DOHH2 (cell line): ENCODE measurements at regions not wholly inside any gene's neighbourhood (a gene's known extent, or its start where the extent isn't known, plus 50 kb on each side); places are given as distances from the start of the nearest gene placed in this dataset.

Experiments used
- H3F3A ChIP-seq: fragments of 200-600 bp; sonication (generic), shearing (Covaris generic); 2 replicates; pipeline ENCODE4 v1.6.0; 2016; ENCODE audit warnings: antibody characterized with exemption, mild to moderate bottlenecking; ENCODE audit not compliant: control insufficient read depth, insufficient read depth
- H3K27ac ChIP-seq: fragments of 200-600 bp; sonication (generic); 2 replicates; pipeline ENCODE4 v1.5.1; 2014; ENCODE audit warnings: low read depth, mild to moderate bottlenecking, low read length, moderate library complexity
- H3K27me3 ChIP-seq: fragments of 200-600 bp; sonication (generic); 2 replicates; pipeline ENCODE4 v1.6.1; 2014; ENCODE audit warnings: mild to moderate bottlenecking, low read length, mixed read lengths; ENCODE audit not compliant: control insufficient read depth
- H3K36me3 ChIP-seq: fragments of 200-600 bp; sonication (generic); 2 replicates; pipeline ENCODE4 v1.6.1; 2014; ENCODE audit warnings: mild to moderate bottlenecking, low read length, moderate library complexity, mixed read lengths; ENCODE audit not compliant: control insufficient read depth
- H3K4me1 ChIP-seq: fragments of 200-600 bp; sonication (generic); 2 replicates; pipeline ENCODE4 v1.6.1; 2014; ENCODE audit warnings: mild to moderate bottlenecking, low read length, mixed read lengths; ENCODE audit not compliant: control insufficient read depth
- H3K4me2 ChIP-seq: fragments of 200-600 bp; sonication (generic); 2 replicates; pipeline ENCODE4 v1.6.0; 2014; ENCODE audit warnings: mild to moderate bottlenecking, low read length, moderate library complexity
- H3K4me3 ChIP-seq: fragments of 200-600 bp; sonication (generic); 2 replicates; pipeline ENCODE4 v1.5.1; 2014; ENCODE audit warnings: mild to moderate bottlenecking, low read length, mixed read lengths
- H3K79me2 ChIP-seq: fragments of 200-600 bp; sonication (generic); 2 replicates; pipeline ENCODE4 v1.6.1; 2014; ENCODE audit warnings: mild to moderate bottlenecking, low read length, mixed read lengths; ENCODE audit not compliant: control insufficient read depth
- H3K9me2 ChIP-seq: fragments of 200-600 bp; sonication (generic); replicated peaks from 2 replicates; pipeline ENCODE4 v1.6.1; 2014; ENCODE audit warnings: mild to moderate bottlenecking, low read length, mixed read lengths; ENCODE audit not compliant: control insufficient read depth
- H3K9me3 ChIP-seq: fragments of 200-600 bp; sonication (generic); 2 replicates; pipeline ENCODE4 v1.6.1; 2014; ENCODE audit warnings: antibody characterized with exemption, low read length, mixed read lengths; ENCODE audit not compliant: control insufficient read depth, insufficient read depth
- H4K20me1 ChIP-seq: fragments of 200-600 bp; sonication (generic); 2 replicates; pipeline ENCODE4 v1.6.0; 2014; ENCODE audit warnings: low read depth, mild to moderate bottlenecking, antibody characterized with exemption, low read length, moderate library complexity; ENCODE audit not compliant: control insufficient read depth, insufficient read depth
- CTCF ChIP-seq: fragments of 200-600 bp; sonication (generic); IDR thresholded peaks from one replicate; pipeline ENCODE4 v1.5.1; 2014; ENCODE audit warnings: antibody characterized with exemption, mild to moderate bottlenecking, low read depth, low read length; ENCODE audit not compliant: poor library complexity, severe bottlenecking
- EZH2phosphoT487 ChIP-seq: fragments of 200-600 bp; sonication (generic); IDR thresholded peaks from 2 replicates; pipeline ENCODE4 v1.6.1; 2017; ENCODE audit warnings: borderline replicate concordance, mild to moderate bottlenecking, antibody characterized with exemption, low read length, moderate library complexity, mixed read lengths

DNA sequence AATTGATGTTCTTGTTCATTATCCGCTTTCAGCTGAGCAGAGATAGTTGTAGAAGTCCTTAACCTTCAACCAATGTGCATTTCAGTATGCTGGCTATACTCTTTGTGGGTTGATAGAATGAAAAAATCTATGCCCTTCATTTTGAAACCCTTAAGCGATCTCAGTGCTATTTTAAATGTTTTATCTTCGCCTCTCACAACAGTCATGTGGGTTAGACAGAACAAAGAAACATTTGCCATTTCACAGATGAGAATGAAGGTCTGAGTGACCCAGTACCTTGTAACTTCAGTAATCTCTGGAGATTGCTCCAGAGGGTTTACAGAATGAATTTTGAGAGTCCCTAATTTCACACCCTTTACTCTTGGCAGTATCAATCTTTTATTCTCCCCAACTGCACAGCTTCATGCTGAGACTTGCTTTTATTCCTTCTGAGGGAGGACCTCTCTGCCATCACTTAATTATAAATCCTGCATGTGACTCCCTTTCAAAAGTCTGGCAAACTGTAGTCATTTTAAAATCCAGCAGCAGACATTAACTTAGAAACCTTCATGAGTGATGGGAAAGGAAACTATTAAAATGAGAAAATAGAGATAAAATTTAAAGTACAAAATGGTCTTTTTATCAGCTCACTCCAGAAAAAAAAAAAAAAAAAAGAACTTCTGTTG is 921.5 kb downstream of the RAB28 start:
- H4K20me1 ChIP-seq = no peaks in the 10 kb centered on the region
- H3K4me1 ChIP-seq = no peaks in the 10 kb centered on the region
- TF ChIP-seq EZH2phosphoT487 (no peak), CTCF (no peak)
- H3K9me2 ChIP-seq = no peaks in the 10 kb centered on the region
- H3K4me2 ChIP-seq = no peak overlapping the region
- H3K4me3 ChIP-seq = no peak overlapping the region
- no peak overlapping the region for H3K27ac ChIP-seq
- H3F3A ChIP-seq = no peaks in the 10 kb centered on the region
- no peaks in the 10 kb centered on the region for H3K9me3 ChIP-seq
- H3K36me3 ChIP-seq = no peaks in the 10 kb centered on the region
- no peaks in the 10 kb centered on the region for H3K27me3 ChIP-seq
- no peaks in the 10 kb centered on the region for H3K79me2 ChIP-seq

DNA sequence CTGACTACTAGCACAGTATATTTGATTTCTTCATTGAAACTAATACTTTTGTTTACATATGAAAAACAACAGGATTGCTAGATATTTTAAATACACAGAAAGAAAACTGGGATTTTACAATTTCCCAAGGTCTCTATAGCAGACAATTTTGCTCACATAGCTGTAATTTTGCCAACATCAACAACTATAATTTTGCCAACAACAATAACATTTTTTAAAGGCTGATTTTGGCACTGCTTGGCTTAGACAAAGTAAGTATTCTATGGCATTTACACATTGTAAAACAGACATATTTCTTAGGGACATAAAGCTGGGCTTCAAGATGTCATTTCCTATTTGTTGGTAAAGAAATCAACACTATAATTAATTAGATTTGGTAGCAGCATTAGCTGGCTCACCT is 922.1 kb downstream of the RAB28 start:
- no peaks in the 10 kb centered on the region for H3K36me3 ChIP-seq
- H3K4me3 ChIP-seq = no peak overlapping the region
- H3K9me2 ChIP-seq = no peaks in the 10 kb centered on the region
- no peaks in the 10 kb centered on the region for H3K9me3 ChIP-seq
- no peaks in the 10 kb centered on the region for H3K27me3 ChIP-seq
- TF ChIP-seq CTCF (no peak), EZH2phosphoT487 (no peak)
- no peaks in the 10 kb centered on the region for H4K20me1 ChIP-seq
- H3F3A ChIP-seq = no peaks in the 10 kb centered on the region
- no peak overlapping the region for H3K4me2 ChIP-seq
- H3K27ac ChIP-seq = no peak overlapping the region
- H3K4me1 ChIP-seq = no peaks in the 10 kb centered on the region
- H3K79me2 ChIP-seq = no peaks in the 10 kb centered on the region

GRCh38 chr4:12555011-12555410 is 929.1 kb downstream of the RAB28 start:
- Histone ChIP-seq H3K4me2 (no peak overlapping the region), H3K9me2 (no peaks in the 10 kb centered on the region), H3K79me2 (no peaks in the 10 kb centered on the region), H3K36me3 (no peaks in the 10 kb centered on the region), H3F3A (no peaks in the 10 kb centered on the region), H4K20me1 (no peaks in the 10 kb centered on the region), H3K9me3 (no peaks in the 10 kb centered on the region), H3K27ac (no peak overlapping the region), H3K4me1 (no peaks in the 10 kb centered on the region), H3K27me3 (no peaks in the 10 kb centered on the region), H3K4me3 (no peak overlapping the region)
- TF ChIP-seq CTCF (no peak), EZH2phosphoT487 (no peak)
